ENCODE measurements at regions not wholly inside any gene's neighbourhood (a gene's known extent, or its start where the extent isn't known, plus 50 kb on each side); places are given as distances from the start of the nearest gene placed in this dataset.

GRCh38 chr10:3527869-3528268, 257.1 kb downstream of the KLF6 start:
- TF ChIP-seq EZH2 (IDR thresholded peaks at IDR 0.05) (no peak), CTCF (IDR thresholded peaks at IDR 0.05) (no peak), EZH2phosphoT487 (IDR thresholded peaks at IDR 0.05) (no peak)

Data from neural progenitor cell (in vitro differentiated cells).